ENCODE measurements at regions not wholly inside any gene's neighbourhood (a gene's known extent, or its start where the extent isn't known, plus 50 kb on each side); places are given as distances from the start of the nearest gene placed in this dataset.

GRCh38 chr1:18045621-18046020 is 62.0 kb upstream of the IGSF21 start:
- no peak for TF ChIP-seq CTCF (IDR thresholded peaks at IDR 0.05; ENCODE audit: insufficient read depth, low read length, poor library complexity, severe bottlenecking)
- Histone ChIP-seq H3K36me3 (ENCODE audit: control insufficient read depth, insufficient read depth, low read length) (no peaks in the 10 kb centered on the region), H3K27me3 (ENCODE audit: control insufficient read depth, insufficient read depth, low read length) (no peaks in the 10 kb centered on the region), H3K4me3 (ENCODE audit: low read depth, low read length) (no peak overlapping the region)
- DNase-seq (ENCODE audit: low read depth): no peak

- no peaks in the 10 kb centered on the region for H3K36me3 ChIP-seq (ENCODE audit: control insufficient read depth, insufficient read depth, low read length)
- H3K27me3 ChIP-seq (ENCODE audit: control insufficient read depth, insufficient read depth, low read length): no peaks in the 10 kb centered on the region
- no peak for TF ChIP-seq CTCF (IDR thresholded peaks at IDR 0.05; ENCODE audit: insufficient read depth, low read length, poor library complexity, severe bottlenecking)
- DNase-seq (ENCODE audit: low read depth): no peak
- H3K4me3 ChIP-seq (ENCODE audit: low read depth, low read length): no peak overlapping the region
Measured at GRCh38 chr1:18047122-18047521, 60.5 kb upstream of the IGSF21 start.

GRCh38 chr1:18049228-18049627 is 58.4 kb upstream of the IGSF21 start:
- no peak for TF ChIP-seq CTCF (IDR thresholded peaks at IDR 0.05; ENCODE audit: insufficient read depth, low read length, poor library complexity, severe bottlenecking)

GRCh38 chr1:18052671-18053070 is 54.9 kb upstream of the IGSF21 start:
- no peak for TF ChIP-seq CTCF (IDR thresholded peaks at IDR 0.05; ENCODE audit: insufficient read depth, low read length, poor library complexity, severe bottlenecking)
- DNase-seq (ENCODE audit: low read depth): no peak
- Histone ChIP-seq H3K4me3 (ENCODE audit: low read depth, low read length) (no peak overlapping the region), H3K36me3 (ENCODE audit: control insufficient read depth, insufficient read depth, low read length) (no peaks in the 10 kb centered on the region), H3K27me3 (ENCODE audit: control insufficient read depth, insufficient read depth, low read length) (no peaks in the 10 kb centered on the region)

More at GRCh38 chr1:18049228-18049627, 58.4 kb upstream of the IGSF21 start:
- Histone ChIP-seq H3K27me3 (ENCODE audit: control insufficient read depth, insufficient read depth, low read length) (no peaks in the 10 kb centered on the region), H3K4me3 (ENCODE audit: low read depth, low read length) (no peak overlapping the region), H3K36me3 (ENCODE audit: control insufficient read depth, insufficient read depth, low read length) (no peaks in the 10 kb centered on the region)
- no peak for DNase-seq (ENCODE audit: low read depth)

- TF ChIP-seq CTCF (IDR thresholded peaks at IDR 0.05; ENCODE audit: insufficient read depth, low read length, poor library complexity, severe bottlenecking): no peak
- no peaks in the 10 kb centered on the region for H3K27me3 ChIP-seq (ENCODE audit: control insufficient read depth, insufficient read depth, low read length)
Measured at GRCh38 chr1:18055156-18055555, 52.4 kb upstream of the IGSF21 start.

GRCh38 chr1:18056545-18056944 is 51.1 kb upstream of the IGSF21 start:
- no peak for DNase-seq (ENCODE audit: low read depth)
- no peaks in the 10 kb centered on the region for H3K36me3 ChIP-seq (ENCODE audit: control insufficient read depth, insufficient read depth, low read length)
- no peak for TF ChIP-seq CTCF (IDR thresholded peaks at IDR 0.05; ENCODE audit: insufficient read depth, low read length, poor library complexity, severe bottlenecking)
- no peak overlapping the region for H3K4me3 ChIP-seq (ENCODE audit: low read depth, low read length)
- H3K27me3 ChIP-seq (ENCODE audit: control insufficient read depth, insufficient read depth, low read length): no peaks in the 10 kb centered on the region

More at GRCh38 chr1:18055156-18055555, 52.4 kb upstream of the IGSF21 start:
- Histone ChIP-seq H3K36me3 (ENCODE audit: control insufficient read depth, insufficient read depth, low read length) (no peaks in the 10 kb centered on the region), H3K4me3 (ENCODE audit: low read depth, low read length) (no peak overlapping the region)
- no peak for DNase-seq (ENCODE audit: low read depth)
